CD4-positive, alpha-beta T cell (primary cell): ENCODE measurements at regions not wholly inside any gene's neighbourhood (a gene's known extent, or its start where the extent isn't known, plus 50 kb on each side); places are given as distances from the start of the nearest gene placed in this dataset.
"Not testable (repeated sequence)": the region's sequence is repeated elsewhere in the genome, so short reads cannot be mapped to it uniquely, and the experiment has no call there.

Experiments
- ATAC-seq: fragments of 200-7000 bp; cut with Tn5 transposase; one replicate; pipeline ENCODE4 v1.10.0; 2022; ENCODE audit warnings: mild to moderate bottlenecking; ENCODE audit not compliant: poor library complexity
- CTCF ChIA-PET: fragments of 350-600 bp; sonication (Branson Sonifier 250); formaldehyde crosslinking; loops from one replicate; lab custom pipeline; 2021; ENCODE audit warnings: antibody characterized with exemption, inconsistent platforms; lab: Charles Lee
- POLR2A ChIA-PET: fragments of 350-600 bp; sonication (Branson Sonifier 250); formaldehyde crosslinking; loops from one replicate; lab custom pipeline; 2021; ENCODE audit warnings: antibody characterized with exemption, inconsistent platforms; lab: Charles Lee
- DNase-seq, 14 experiments: peaks; one replicate each; pipeline ENCODE4 v3.0.0-alpha.2; 2013 to 2020; ENCODE audit warnings: mixed read lengths in 2 of 14
- H3K27ac ChIP-seq, 2 donors: one replicate each; pipeline versions ENCODE4 v1.5.1 to v1.7.0; 2013; ENCODE audit warnings: low read length in 2 of 2, low read depth in 1 of 2, mild to moderate bottlenecking in 1 of 2
- H3K27me3 ChIP-seq, 2 experiments: 1 replicate in 1 of 2; 2 replicates in 1 of 2; pipeline versions ENCODE4 v1.6.1 to v1.7.0; 2013; ENCODE audit warnings: low read length in 2 of 2, control low read depth in 1 of 2, mild to moderate bottlenecking in 1 of 2, moderate library complexity in 1 of 2; ENCODE audit not compliant: insufficient read depth in 2 of 2, control insufficient read depth in 1 of 2
- H3K36me3 ChIP-seq: one replicate; pipeline ENCODE4 v1.6.1; 2013; ENCODE audit warnings: low read length, control low read depth; ENCODE audit not compliant: insufficient read depth
- H3K4me1 ChIP-seq: one replicate; pipeline ENCODE4 v1.6.1; 2013; ENCODE audit warnings: low read length, control low read depth; ENCODE audit not compliant: insufficient read depth
- H3K4me3 ChIP-seq: one replicate; pipeline ENCODE4 v1.5.1; 2013; ENCODE audit warnings: mild to moderate bottlenecking, low read length, moderate library complexity
- H3K9me3 ChIP-seq, 2 experiments: 1 replicate in 1 of 2; 2 replicates in 1 of 2; pipeline versions ENCODE4 v1.6.1 to v1.7.0; 2013; ENCODE audit warnings: low read length in 2 of 2, mild to moderate bottlenecking in 2 of 2, control low read depth in 1 of 2, moderate library complexity in 1 of 2; ENCODE audit not compliant: control insufficient read depth in 1 of 2, insufficient read depth in 1 of 2
- H3K27ac Mint-ChIP-seq: one replicate; pipeline ENCODE4 v1.8.0; 2020; ENCODE audit warnings: mixed read lengths
- H3K27me3 Mint-ChIP-seq: one replicate; pipeline ENCODE4 v1.8.0; 2021; ENCODE audit warnings: mixed read lengths
- H3K36me3 Mint-ChIP-seq: one replicate; pipeline ENCODE4 v1.8.0; 2021; ENCODE audit warnings: low read depth, mixed read lengths
- H3K4me1 Mint-ChIP-seq: one replicate; pipeline ENCODE4 v1.8.0; 2021; ENCODE audit warnings: low read depth, mixed read lengths
- H3K4me3 Mint-ChIP-seq: one replicate; pipeline ENCODE4 v1.8.0; 2020; ENCODE audit warnings: mild to moderate bottlenecking, mixed read lengths
- H3K9me3 Mint-ChIP-seq: one replicate; pipeline ENCODE4 v1.8.0; 2020; ENCODE audit warnings: mixed read lengths
- CTCF ChIP-seq: fragments of 200-600 bp; IDR thresholded peaks from one replicate; pipeline ENCODE4 v1.8.0; 2022; ENCODE audit warnings: antibody characterized with exemption, mild to moderate bottlenecking
- intact Hi-C, 2 experiments: fragments of 100-400 bp; cut with DNase I in 1 of 2; cut with micrococcal nuclease in 1 of 2; formaldehyde crosslinking; loops; one replicate each; pipeline versions ENCODE4 v1.15.1 to v1.9.0; 2023 to 2025; cut with DNase I, micrococcal nuclease

- ATAC-seq (no peak), DNase-seq (no peak)
- peaks cover under 1% of the 10 kb centered on the region for H3K27me3 Mint-ChIP-seq
- ChIA-PET CTCF (no interaction called here), POLR2A (no interaction called here)
- H3K36me3 Mint-ChIP-seq = no peaks in the 10 kb centered on the region
- peaks cover 11% of the 10 kb centered on the region for H3K4me1 Mint-ChIP-seq
- Histone ChIP-seq H3K27me3 (no peaks in the 10 kb centered on the region), H3K27ac (no peak overlapping the region), H3K4me1 (peaks cover 6% of the 10 kb centered on the region), H3K9me3 (no peaks in the 10 kb centered on the region), H3K36me3 (no peaks in the 10 kb centered on the region), H3K4me3 (no peak overlapping the region)
- H3K4me3 Mint-ChIP-seq = no peak overlapping the region
- H3K27ac Mint-ChIP-seq = no peak overlapping the region
- no peak for TF ChIP-seq CTCF
- intact Hi-C loops = no loop called here
- H3K9me3 Mint-ChIP-seq = no peaks in the 10 kb centered on the region
Measured at GRCh38 chr16:10261077-10261476, 78.8 kb upstream of the GRIN2A start.

GRCh38 chr16:10261526-10261925 is 79.3 kb upstream of the GRIN2A start:
- H3K4me1 ChIP-seq, ATAC-seq, DNase-seq, H3K4me1 Mint-ChIP-seq, H3K36me3 ChIP-seq, CTCF ChIA-PET, H3K9me3 Mint-ChIP-seq, H3K27me3 ChIP-seq, H3K27me3 Mint-ChIP-seq, H3K27ac ChIP-seq, H3K9me3 ChIP-seq, H3K36me3 Mint-ChIP-seq, POLR2A ChIA-PET, H3K4me3 ChIP-seq, intact Hi-C loops, H3K4me3 Mint-ChIP-seq, H3K27ac Mint-ChIP-seq: not testable (repeated sequence)

- Histone ChIP-seq H3K4me1 (no peaks in the 10 kb centered on the region), H3K27ac (no peak overlapping the region), H3K27me3 (no peaks in the 10 kb centered on the region), H3K36me3 (no peaks in the 10 kb centered on the region), H3K4me3 (no peak overlapping the region), H3K9me3 (no peaks in the 10 kb centered on the region)
- Mint-ChIP-seq H3K27ac (no peak overlapping the region), H3K9me3 (no peaks in the 10 kb centered on the region), H3K27me3 (no peaks in the 10 kb centered on the region), H3K4me1 (no peaks in the 10 kb centered on the region), H3K4me3 (no peak overlapping the region), H3K36me3 (no peaks in the 10 kb centered on the region)
- intact Hi-C loops = no loop called here
- ATAC-seq = no peak
- ChIA-PET CTCF (no interaction called here), POLR2A (no interaction called here)
- DNase-seq = no peak
- TF ChIP-seq CTCF = no peak
Measured at GRCh38 chr16:10262377-10263132, 80.3 kb upstream of the GRIN2A start.
